H1 (cell line): ENCODE measurements at regions not wholly inside any gene's neighbourhood (a gene's known extent, or its start where the extent isn't known, plus 50 kb on each side); places are given as distances from the start of the nearest gene placed in this dataset.

Experiments
- CTCF ChIA-PET: fragments of 300-600 bp; sonication (Branson Sonifier 250); formaldehyde crosslinking; loops from one replicate; lab custom pipeline; 2021; ENCODE audit not compliant: partially characterized antibody; lab: Charles Lee
- POLR2A ChIA-PET: fragments of 300-600 bp; sonication (Branson Sonifier 250); formaldehyde crosslinking; loops from one replicate; lab custom pipeline; 2021; ENCODE audit warnings: inconsistent platforms; ENCODE audit not compliant: partially characterized antibody; lab: Charles Lee
- DNase-seq, 2 experiments: peaks; one replicate each; pipeline versions ENCODE4 v3.0.0 to v3.0.0-alpha.2; 2010 to 2022; ENCODE audit warnings: low spot score in 2 of 2, low read depth in 1 of 2, mixed read lengths in 1 of 2
- FAIRE-seq: peaks from 2 replicates; lab custom pipeline; 2011; peaks lifted over from hg19 to GRCh38; lab: Jason Lieb, UNC
- H2AFZ ChIP-seq: 2 replicates; pipeline ENCODE4 v1.8.1; 2012; ENCODE audit warnings: low read length, inconsistent platforms
- H2AK5ac ChIP-seq: 2 replicates; pipeline ENCODE4 v1.6.1; 2013; ENCODE audit warnings: low read depth, low read length
- H2BK120ac ChIP-seq: replicated peaks from 2 replicates; pipeline ENCODE3; 2013; ENCODE audit warnings: low read depth, low read length, inconsistent platforms
- H2BK12ac ChIP-seq: 2 replicates; pipeline ENCODE4 v1.6.1; 2013; ENCODE audit warnings: low read depth, low read length
- H2BK15ac ChIP-seq: 2 replicates; pipeline ENCODE4 v1.6.1; 2013; ENCODE audit warnings: low read length
- H2BK20ac ChIP-seq: 2 replicates; pipeline ENCODE4 v1.6.1; 2013; ENCODE audit warnings: low read length
- H2BK5ac ChIP-seq: 2 replicates; pipeline ENCODE4 v1.6.1; 2013; ENCODE audit warnings: low read depth, low read length
- H3K14ac ChIP-seq: 2 replicates; pipeline ENCODE4 v1.6.1; 2013; ENCODE audit warnings: inconsistent platforms; ENCODE audit not compliant: insufficient read length
- H3K18ac ChIP-seq: 2 replicates; pipeline ENCODE4 v1.6.1; 2013; ENCODE audit warnings: low read length; ENCODE audit errors: extremely low read depth
- H3K23ac ChIP-seq: 2 replicates; pipeline ENCODE4 v1.6.1; 2013; ENCODE audit warnings: inconsistent platforms; ENCODE audit not compliant: insufficient read length
- H3K23me2 ChIP-seq: 2 replicates; pipeline ENCODE4 v1.6.1; 2013; ENCODE audit warnings: low read depth, low read length
- H3K27ac ChIP-seq: 2 replicates; pipeline ENCODE4 v1.6.1; 2011; ENCODE audit warnings: low read depth, low read length, inconsistent platforms
- H3K27me3 ChIP-seq, 4 experiments: replicated peaks in 1 of 4; 1 replicate in 1 of 4; 2 replicates in 3 of 4; pipeline versions ENCODE4 v1.6.1 to v1.8.1; 2011 to 2013; ENCODE audit warnings: low read length in 3 of 4, mild to moderate bottlenecking in 3 of 4, inconsistent platforms in 2 of 4, mixed read lengths in 2 of 4, moderate library complexity in 1 of 4; ENCODE audit not compliant: control insufficient read depth in 3 of 4, insufficient read depth in 3 of 4; ENCODE audit errors: extremely low read depth in 1 of 4
- H3K36me3 ChIP-seq, 4 experiments: 2 replicates each; pipeline versions ENCODE4 v1.6.1 to v1.8.1; 2011 to 2013; ENCODE audit warnings: mild to moderate bottlenecking in 4 of 4, low read length in 3 of 4, moderate library complexity in 2 of 4, control low read depth in 1 of 4, inconsistent platforms in 1 of 4; ENCODE audit not compliant: insufficient read depth in 4 of 4, control insufficient read depth in 2 of 4
- H3K4ac ChIP-seq: replicated peaks from 2 replicates; pipeline ENCODE3; 2013; ENCODE audit warnings: low read length, low read depth, mixed read lengths, inconsistent platforms; ENCODE audit not compliant: insufficient read length
- H3K4me1 ChIP-seq, 4 experiments: replicated peaks in 1 of 4; 1 replicate in 1 of 4; 2 replicates in 3 of 4; pipeline versions ENCODE4 v1.6.1 to v1.8.1; 2011 to 2013; ENCODE audit warnings: low read length in 3 of 4, inconsistent platforms in 2 of 4, mixed read lengths in 1 of 4; ENCODE audit not compliant: insufficient read depth in 4 of 4, control insufficient read depth in 3 of 4
- H3K4me2 ChIP-seq, 2 experiments: 2 replicates each; pipeline versions ENCODE4 v1.6.1 to v1.8.1; 2011 to 2013; ENCODE audit warnings: low read depth in 2 of 2, low read length in 2 of 2, control low read depth in 1 of 2, inconsistent platforms in 1 of 2, mild to moderate bottlenecking in 1 of 2; ENCODE audit not compliant: insufficient read depth in 1 of 2
- H3K4me3 ChIP-seq, 4 experiments: fragments of 200-600, 300-600 bp in 1 of 4; sonication (generic), shearing (Covaris generic), sonication (Bioruptor Twin) in 1 of 4; 2 replicates each; pipeline versions ENCODE4 v1.5.1 to v1.8.1; 2011 to 2016; ENCODE audit warnings: low read length in 4 of 4, low read depth in 3 of 4, control low read depth in 2 of 4, inconsistent platforms in 2 of 4, mild to moderate bottlenecking in 2 of 4, mixed read lengths in 1 of 4, moderate library complexity in 1 of 4; ENCODE audit not compliant: insufficient read depth in 2 of 4; ENCODE audit errors: extremely low read depth in 1 of 4
- H3K56ac ChIP-seq: replicated peaks from 2 replicates; pipeline ENCODE3; 2013; ENCODE audit warnings: low read depth, mild to moderate bottlenecking, mixed read lengths, low read length, inconsistent platforms; ENCODE audit not compliant: insufficient read length
- H3K79me1 ChIP-seq: 2 replicates; pipeline ENCODE4 v1.6.1; 2013; ENCODE audit warnings: low read depth, low read length, control low read depth
- H3K79me2 ChIP-seq, 2 experiments: 2 replicates each; pipeline versions ENCODE4 v1.6.1 to v1.8.1; 2012 to 2013; ENCODE audit warnings: low read length in 2 of 2, mild to moderate bottlenecking in 2 of 2, inconsistent platforms in 1 of 2; ENCODE audit not compliant: insufficient read depth in 2 of 2, control insufficient read depth in 1 of 2
- H3K9ac ChIP-seq, 4 experiments: replicated peaks in 1 of 4; 1 replicate in 1 of 4; 2 replicates in 3 of 4; pipeline versions ENCODE4 v1.6.1 to v1.8.1; 2011 to 2013; ENCODE audit warnings: low read depth in 3 of 4, low read length in 3 of 4, control low read depth in 2 of 4, mild to moderate bottlenecking in 2 of 4, moderate library complexity in 2 of 4, inconsistent platforms in 1 of 4; ENCODE audit errors: extremely low read depth in 1 of 4
- H3K9me3 ChIP-seq, 2 experiments: 2 replicates each; pipeline versions ENCODE4 v1.6.1 to v1.8.1; 2012 to 2013; ENCODE audit warnings: mild to moderate bottlenecking in 2 of 2, moderate library complexity in 2 of 2, control low read depth in 1 of 2, inconsistent platforms in 1 of 2, low read depth in 1 of 2, low read length in 1 of 2, mixed read lengths in 1 of 2; ENCODE audit not compliant: insufficient read depth in 2 of 2
- H4K20me1 ChIP-seq, 2 experiments: replicated peaks in 1 of 2; 2 replicates each; pipeline versions ENCODE3 to v1.8.1; 2011 to 2013; ENCODE audit warnings: inconsistent platforms in 2 of 2, low read length in 2 of 2, mild to moderate bottlenecking in 1 of 2; ENCODE audit not compliant: insufficient read depth in 2 of 2, control insufficient read depth in 1 of 2
- H4K5ac ChIP-seq: 2 replicates; pipeline ENCODE4 v1.6.1; 2013; ENCODE audit warnings: low read length, low read depth, mixed read lengths, inconsistent platforms; ENCODE audit not compliant: insufficient read length
- H4K8ac ChIP-seq: 2 replicates; pipeline ENCODE4 v1.8.0; 2013; ENCODE audit warnings: mild to moderate bottlenecking, moderate library complexity, low read length, inconsistent platforms; ENCODE audit not compliant: insufficient read depth; ENCODE audit errors: extremely low read depth
- H4K91ac ChIP-seq: replicated peaks from 2 replicates; pipeline ENCODE3; 2013; ENCODE audit warnings: low read length, mixed read lengths, inconsistent platforms; ENCODE audit not compliant: insufficient read length
- WGBS, 2 experiments: shearing (Covaris generic) in 1 of 2; methylation state at CpG; one replicate each; pipeline versions ENCODE4 v1.1.6 to v1.1.7; 2013 to 2015; ENCODE audit warnings: low lambda C conversion rate in 2 of 2, mixed read lengths in 2 of 2, inconsistent platforms in 1 of 2, low coverage in 1 of 2, missing lambda C conversion rate in 1 of 2; ENCODE audit not compliant: insufficient replicate concordance in 2 of 2, insufficient coverage in 1 of 2, insufficient read length in 1 of 2; ENCODE audit errors: extremely low coverage in 1 of 2, missing lambda C conversion rate in 1 of 2; 5-methylcytosine and 5-hydroxymethylcytosine counted together
- TF ChIP-seq, protein P1 (sequence below), 3 experiments: IDR thresholded peaks; 1 replicate in 2 of 3; 2 replicates in 1 of 3; pipeline versions ENCODE4 v1.5.1 to v1.6.1; 2011; ENCODE audit warnings: low read length in 3 of 3, mild to moderate bottlenecking in 3 of 3, inconsistent platforms in 2 of 3, low read depth in 1 of 3, moderate library complexity in 1 of 3; ENCODE audit not compliant: insufficient read depth in 1 of 3; ENCODE audit errors: control extremely low read depth in 1 of 3

DNA sequence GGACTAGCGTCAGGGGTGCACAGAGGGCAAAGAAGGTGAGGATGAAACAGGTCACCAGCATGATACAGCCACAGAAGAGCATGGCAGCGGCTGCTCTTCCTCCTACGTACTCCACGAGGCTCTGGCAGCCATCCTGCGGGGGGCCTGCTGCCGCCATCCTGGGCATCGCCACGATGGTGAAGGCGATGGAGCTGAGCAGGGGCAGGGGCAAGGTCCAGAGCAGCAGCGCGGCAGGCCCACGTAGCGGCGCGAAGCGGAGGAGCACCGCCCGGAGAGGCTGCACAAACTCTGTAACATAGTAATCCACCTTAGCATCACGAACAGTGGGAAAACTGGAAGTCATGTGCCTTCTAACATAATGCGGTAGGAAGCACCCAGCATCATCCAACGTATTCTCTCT lies 491.6 kb downstream of the PYDC2 start:
- Histone ChIP-seq H3K79me2 (no peaks in the 10 kb centered on the region), H3K27ac (no peak overlapping the region), H2BK120ac (no peak overlapping the region), H4K20me1 (no peaks in the 10 kb centered on the region), H3K27me3 (no peaks in the 10 kb centered on the region), H2BK20ac (no peak overlapping the region; the same call in 1 of the 2 replicates), H2BK15ac (no peak overlapping the region), H3K18ac (no peak overlapping the region), H2AFZ (no peak overlapping the region), H2BK5ac (no peak overlapping the region), H3K4me3 (no peak overlapping the region), H2BK12ac (peak overlapping the region; percentile 69; the same call in 1 of the 2 replicates), H3K23me2 (no peaks in the 10 kb centered on the region), H4K5ac (no peak overlapping the region), H3K4ac (no peak overlapping the region), H3K4me1 (no peaks in the 10 kb centered on the region), H2AK5ac (no peak overlapping the region), H3K56ac (no peak overlapping the region), H3K4me2 (no peak overlapping the region), H3K23ac (no peak overlapping the region), H3K36me3 (no peaks in the 10 kb centered on the region), H3K14ac (no peak overlapping the region), H4K91ac (no peak overlapping the region), H3K9me3 (no peaks in the 10 kb centered on the region; a peak in 1 of 4 replicates), H3K9ac (no peak overlapping the region), H4K8ac (no peak overlapping the region), H3K79me1 (no peaks in the 10 kb centered on the region)
- DNase-seq (no peak), FAIRE-seq (no peak)
- TF ChIP-seq, protein P1, sequence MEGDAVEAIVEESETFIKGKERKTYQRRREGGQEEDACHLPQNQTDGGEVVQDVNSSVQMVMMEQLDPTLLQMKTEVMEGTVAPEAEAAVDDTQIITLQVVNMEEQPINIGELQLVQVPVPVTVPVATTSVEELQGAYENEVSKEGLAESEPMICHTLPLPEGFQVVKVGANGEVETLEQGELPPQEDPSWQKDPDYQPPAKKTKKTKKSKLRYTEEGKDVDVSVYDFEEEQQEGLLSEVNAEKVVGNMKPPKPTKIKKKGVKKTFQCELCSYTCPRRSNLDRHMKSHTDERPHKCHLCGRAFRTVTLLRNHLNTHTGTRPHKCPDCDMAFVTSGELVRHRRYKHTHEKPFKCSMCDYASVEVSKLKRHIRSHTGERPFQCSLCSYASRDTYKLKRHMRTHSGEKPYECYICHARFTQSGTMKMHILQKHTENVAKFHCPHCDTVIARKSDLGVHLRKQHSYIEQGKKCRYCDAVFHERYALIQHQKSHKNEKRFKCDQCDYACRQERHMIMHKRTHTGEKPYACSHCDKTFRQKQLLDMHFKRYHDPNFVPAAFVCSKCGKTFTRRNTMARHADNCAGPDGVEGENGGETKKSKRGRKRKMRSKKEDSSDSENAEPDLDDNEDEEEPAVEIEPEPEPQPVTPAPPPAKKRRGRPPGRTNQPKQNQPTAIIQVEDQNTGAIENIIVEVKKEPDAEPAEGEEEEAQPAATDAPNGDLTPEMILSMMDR (IDR thresholded peaks at IDR 0.05; ENCODE audit: control extremely low read depth in 1 of 3, insufficient read depth in 1 of 3, low read depth in 1 of 3, low read length in 3 of 3): no peak
- 97% methylated on average over 21 of the region's 21 CpGs; no CpG with 5 or more reads in 1 of the 2 experiments for WGBS, 2 experiments
- POLR2A ChIA-PET: no interaction called here
- CTCF ChIA-PET: no interaction called here
